GM23338 (cell line): ENCODE measurements at regions not wholly inside any gene's neighbourhood (a gene's known extent, or its start where the extent isn't known, plus 50 kb on each side); places are given as distances from the start of the nearest gene placed in this dataset.

ENCODE experiments used
- ATAC-seq: fragments of 200-7000 bp; cut with Tn5 transposase; 3 replicates; pipeline ENCODE4 v1.9.1; 2020
- DNase-seq: peaks from one replicate; pipeline ENCODE4 v3.0.0-alpha.2; 2015; ENCODE audit warnings: low spot score
- H2AFZ ChIP-seq: fragments of 200-600 bp; sonication (generic); 2 replicates; pipeline ENCODE4 v1.8.0; 2016; ENCODE audit warnings: antibody characterized with exemption, mild to moderate bottlenecking, moderate library complexity
- H3F3A ChIP-seq: fragments of 200-600 bp; sonication (generic); replicated peaks from 2 replicates; pipeline ENCODE4 v1.8.0; 2017; ENCODE audit warnings: antibody characterized with exemption, mixed run types, low read depth
- H3K27ac ChIP-seq: fragments of 200-600 bp; sonication (generic); 2 replicates; pipeline ENCODE4 v1.6.1; 2016; ENCODE audit warnings: low read depth
- H3K27me3 ChIP-seq: fragments of 200-600 bp; sonication (generic); 2 replicates; pipeline ENCODE4 v1.8.0; 2016; ENCODE audit warnings: mild to moderate bottlenecking, mixed run types, moderate library complexity; ENCODE audit not compliant: insufficient read depth
- H3K36me3 ChIP-seq: fragments of 200-600 bp; sonication (generic); 2 replicates; pipeline ENCODE4 v1.8.0; 2016; ENCODE audit warnings: mild to moderate bottlenecking; ENCODE audit not compliant: insufficient read depth
- H3K4me1 ChIP-seq: fragments of 200-600 bp; sonication (generic); 2 replicates; pipeline ENCODE4 v1.8.0; 2016; ENCODE audit warnings: mild to moderate bottlenecking, moderate library complexity; ENCODE audit not compliant: insufficient read depth
- H3K4me2 ChIP-seq: fragments of 200-600 bp; sonication (generic); 2 replicates; pipeline ENCODE4 v1.7.1; 2017; ENCODE audit warnings: mixed run types
- H3K4me3 ChIP-seq: fragments of 200-600 bp; sonication (generic); 2 replicates; pipeline ENCODE4 v1.6.1; 2016; ENCODE audit warnings: mixed run types
- H3K79me2 ChIP-seq: fragments of 200-600 bp; sonication (generic); replicated peaks from 2 replicates; pipeline ENCODE4 v1.8.0; 2017; ENCODE audit warnings: mild to moderate bottlenecking; ENCODE audit not compliant: insufficient read depth
- H3K9me2 ChIP-seq: fragments of 200-600 bp; sonication (generic); 2 replicates; pipeline ENCODE4 v1.8.0; 2017; ENCODE audit not compliant: insufficient read depth
- H4K20me1 ChIP-seq: fragments of 200-600 bp; sonication (generic); replicated peaks from 2 replicates; pipeline ENCODE4 v1.8.0; 2017; ENCODE audit warnings: mild to moderate bottlenecking; ENCODE audit not compliant: insufficient read depth
- H3K27ac Mint-ChIP-seq: 2 replicates; pipeline ENCODE4 v1.8.0; 2020; ENCODE audit warnings: inconsistent platforms, mild to moderate bottlenecking, moderate library complexity, mixed read lengths
- H3K27me3 Mint-ChIP-seq: 3 replicates; pipeline ENCODE4 v1.8.0; 2022; ENCODE audit warnings: low read depth, mild to moderate bottlenecking, moderate library complexity, mixed read lengths, inconsistent platforms; ENCODE audit not compliant: insufficient read depth, poor library complexity
- H3K36me3 Mint-ChIP-seq: 3 replicates; pipeline ENCODE4 v1.8.0; 2021; ENCODE audit warnings: low read depth, mild to moderate bottlenecking, inconsistent platforms, moderate library complexity, mixed read lengths
- H3K4me1 Mint-ChIP-seq: 3 replicates; pipeline ENCODE4 v1.8.0; 2020; ENCODE audit warnings: mild to moderate bottlenecking, inconsistent platforms, mixed read lengths
- H3K4me3 Mint-ChIP-seq: 3 replicates; pipeline ENCODE4 v1.8.0; 2021; ENCODE audit warnings: moderate library complexity, mild to moderate bottlenecking, inconsistent platforms, mixed read lengths
- H3K9me3 Mint-ChIP-seq: 3 replicates; pipeline ENCODE4 v1.8.0; 2020; ENCODE audit warnings: moderate library complexity, mild to moderate bottlenecking, inconsistent platforms, mixed read lengths
- CREB1 ChIP-seq: fragments of 250-450 bp; sonication (Bioruptor Pico); IDR thresholded peaks from 2 replicates; pipeline ENCODE4 v1.5.0; 2020; ENCODE audit warnings: low read depth, mild to moderate bottlenecking, moderate library complexity
- EZH2 ChIP-seq: fragments of 200-600 bp; sonication (generic); IDR thresholded peaks from one replicate; pipeline ENCODE4 v1.8.0; 2017; ENCODE audit warnings: antibody characterized with exemption, mild to moderate bottlenecking, low read depth; ENCODE audit not compliant: unreplicated experiment
- EZH2phosphoT487 ChIP-seq: fragments of 200-600 bp; sonication (generic); IDR thresholded peaks from one replicate; pipeline ENCODE4 v1.8.1; 2018; ENCODE audit warnings: antibody characterized with exemption; ENCODE audit not compliant: unreplicated experiment
- JUNB ChIP-seq: IDR thresholded peaks from one replicate; pipeline ENCODE4 v1.6.1; 2016; ENCODE audit warnings: antibody characterized with exemption; ENCODE audit not compliant: unreplicated experiment
- NANOG ChIP-seq: IDR thresholded peaks from 2 replicates; pipeline ENCODE4 v1.6.1; 2016; ENCODE audit warnings: antibody characterized with exemption, borderline replicate concordance
- POLR2AphosphoS5 ChIP-seq: IDR thresholded peaks from 2 replicates; pipeline ENCODE4 v1.6.1; 2016; ENCODE audit warnings: antibody characterized with exemption, low read depth
- STAT1 ChIP-seq: IDR thresholded peaks from one replicate; pipeline ENCODE4 v1.6.1; 2016; ENCODE audit warnings: antibody characterized with exemption; ENCODE audit not compliant: unreplicated experiment
- ZNF114 ChIP-seq: fragments of 250-450 bp; sonication (Bioruptor Pico); IDR thresholded peaks from 2 replicates; pipeline ENCODE4 v1.5.0; 2020; ENCODE audit warnings: mild to moderate bottlenecking, moderate library complexity
- ZNF331 ChIP-seq: fragments of 250-450 bp; sonication (Bioruptor Pico); IDR thresholded peaks from 2 replicates; pipeline ENCODE4 v1.5.0; 2020; ENCODE audit warnings: low read depth, mild to moderate bottlenecking, moderate library complexity
- TF ChIP-seq, protein P1 (sequence below): IDR thresholded peaks from one replicate; pipeline ENCODE4 v1.6.1; 2018; ENCODE audit warnings: antibody characterized with exemption; ENCODE audit not compliant: unreplicated experiment
- TF ChIP-seq, protein P2 (sequence below), 2 experiments: fragments of 200-600 bp in 1 of 2; sonication (generic) in 1 of 2; conservative IDR thresholded peaks; 2 replicates each; pipeline versions ENCODE4 v1.5.1 to v1.6.1; 2016 to 2017; ENCODE audit warnings: antibody characterized with exemption in 2 of 2, low read depth in 2 of 2, mild to moderate bottlenecking in 2 of 2, moderate library complexity in 1 of 2
- TF ChIP-seq, protein P3 (sequence below): IDR thresholded peaks from 2 replicates; pipeline ENCODE4 v1.6.1; 2016; ENCODE audit warnings: antibody characterized with exemption

DNA sequence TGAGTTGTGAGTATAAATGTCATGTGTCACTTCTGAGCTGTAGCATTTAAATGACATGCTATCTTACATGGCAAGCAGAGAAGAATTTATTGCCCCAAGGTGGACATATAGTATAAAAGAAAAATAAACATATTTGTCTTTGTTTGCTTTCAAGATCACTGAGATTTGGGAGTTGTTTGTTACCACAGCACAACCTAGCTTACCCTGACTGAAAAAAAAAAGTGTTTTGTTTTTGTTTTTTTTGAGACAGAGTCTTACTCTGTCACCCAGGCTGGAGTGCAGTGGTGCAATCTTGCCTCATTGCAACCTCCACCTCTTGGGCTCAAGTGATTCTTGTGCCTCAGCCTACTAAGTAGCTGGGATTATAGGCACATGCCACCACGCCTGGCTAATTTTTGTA, 596.5 kb downstream of the MED13L start:
- no peaks in the 10 kb centered on the region for H4K20me1 ChIP-seq
- no peak for DNase-seq
- H3K27ac Mint-ChIP-seq = no peak overlapping the region
- H2AFZ ChIP-seq = no peak overlapping the region
- no peak for ATAC-seq
- H3K36me3 Mint-ChIP-seq = peaks cover 10% of the 10 kb centered on the region; the same call in 2 of the 3 replicates
- H3K4me2 ChIP-seq = no peak overlapping the region
- no peak overlapping the region for H3K4me3 Mint-ChIP-seq
- no peaks in the 10 kb centered on the region for H3K27me3 ChIP-seq
- no peak overlapping the region for H3K4me3 ChIP-seq
- no peaks in the 10 kb centered on the region for H3K4me1 Mint-ChIP-seq
- H3K79me2 ChIP-seq = no peaks in the 10 kb centered on the region
- H3K9me2 ChIP-seq = no peaks in the 10 kb centered on the region
- no peak overlapping the region for H3K27ac ChIP-seq
- H3K9me3 Mint-ChIP-seq = peaks cover 17% of the 10 kb centered on the region
- H3K36me3 ChIP-seq = no peaks in the 10 kb centered on the region
- no peaks in the 10 kb centered on the region for H3K4me1 ChIP-seq
- H3K27me3 Mint-ChIP-seq = peaks cover 9% of the 10 kb centered on the region
- TF ChIP-seq CREB1 (no peak), ZNF114 (CRISPR knock-in tag) (no peak), JUNB (no peak), ZNF331 (no peak), EZH2phosphoT487 (no peak)
- TF ChIP-seq, protein P1, sequence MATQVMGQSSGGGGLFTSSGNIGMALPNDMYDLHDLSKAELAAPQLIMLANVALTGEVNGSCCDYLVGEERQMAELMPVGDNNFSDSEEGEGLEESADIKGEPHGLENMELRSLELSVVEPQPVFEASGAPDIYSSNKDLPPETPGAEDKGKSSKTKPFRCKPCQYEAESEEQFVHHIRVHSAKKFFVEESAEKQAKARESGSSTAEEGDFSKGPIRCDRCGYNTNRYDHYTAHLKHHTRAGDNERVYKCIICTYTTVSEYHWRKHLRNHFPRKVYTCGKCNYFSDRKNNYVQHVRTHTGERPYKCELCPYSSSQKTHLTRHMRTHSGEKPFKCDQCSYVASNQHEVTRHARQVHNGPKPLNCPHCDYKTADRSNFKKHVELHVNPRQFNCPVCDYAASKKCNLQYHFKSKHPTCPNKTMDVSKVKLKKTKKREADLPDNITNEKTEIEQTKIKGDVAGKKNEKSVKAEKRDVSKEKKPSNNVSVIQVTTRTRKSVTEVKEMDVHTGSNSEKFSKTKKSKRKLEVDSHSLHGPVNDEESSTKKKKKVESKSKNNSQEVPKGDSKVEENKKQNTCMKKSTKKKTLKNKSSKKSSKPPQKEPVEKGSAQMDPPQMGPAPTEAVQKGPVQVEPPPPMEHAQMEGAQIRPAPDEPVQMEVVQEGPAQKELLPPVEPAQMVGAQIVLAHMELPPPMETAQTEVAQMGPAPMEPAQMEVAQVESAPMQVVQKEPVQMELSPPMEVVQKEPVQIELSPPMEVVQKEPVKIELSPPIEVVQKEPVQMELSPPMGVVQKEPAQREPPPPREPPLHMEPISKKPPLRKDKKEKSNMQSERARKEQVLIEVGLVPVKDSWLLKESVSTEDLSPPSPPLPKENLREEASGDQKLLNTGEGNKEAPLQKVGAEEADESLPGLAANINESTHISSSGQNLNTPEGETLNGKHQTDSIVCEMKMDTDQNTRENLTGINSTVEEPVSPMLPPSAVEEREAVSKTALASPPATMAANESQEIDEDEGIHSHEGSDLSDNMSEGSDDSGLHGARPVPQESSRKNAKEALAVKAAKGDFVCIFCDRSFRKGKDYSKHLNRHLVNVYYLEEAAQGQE = no peak
- H3F3A ChIP-seq = no peaks in the 10 kb centered on the region

DNA sequence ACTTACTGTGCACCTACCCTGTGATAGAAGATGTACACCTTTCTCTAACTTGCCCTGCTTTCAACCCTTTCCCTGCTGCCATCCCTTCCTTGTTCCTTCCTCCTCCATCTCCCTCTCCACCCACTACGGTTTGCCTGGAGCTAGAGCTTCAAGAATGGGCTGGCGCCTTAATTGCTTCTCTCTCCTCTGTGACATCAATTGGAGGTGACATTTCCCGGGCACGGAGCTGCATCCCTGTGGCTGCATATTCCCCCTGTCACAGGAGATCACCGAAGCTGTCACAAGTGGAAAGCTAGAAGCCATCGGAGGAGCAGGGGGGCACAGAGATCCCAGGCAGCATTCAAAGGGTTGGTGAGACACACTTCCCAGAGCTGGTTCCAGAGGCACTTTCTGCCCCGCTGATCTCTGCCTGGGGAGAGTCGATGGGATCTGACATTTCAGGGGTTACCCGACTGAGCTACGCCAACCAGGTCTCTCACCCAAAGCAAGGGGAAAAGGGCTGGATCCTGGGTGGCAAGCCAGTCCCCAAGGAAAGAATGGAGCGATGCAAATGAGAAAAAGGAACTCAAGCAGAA, 604.9 kb downstream of the MED13L start:
- H3K9me2 ChIP-seq = peaks cover 13% of the 10 kb centered on the region; the same call in 1 of the 2 replicates
- no peaks in the 10 kb centered on the region for H3K27me3 ChIP-seq
- Mint-ChIP-seq H3K4me1 (peaks cover 5% of the 10 kb centered on the region; the same call in 2 of the 3 replicates), H3K27ac (no peak overlapping the region), H3K9me3 (peaks cover 6% of the 10 kb centered on the region; the same call in 2 of the 3 replicates), H3K27me3 (peaks cover 2% of the 10 kb centered on the region), H3K4me3 (no peak overlapping the region), H3K36me3 (peaks cover 3% of the 10 kb centered on the region; the same call in 1 of the 3 replicates)
- H3K27ac ChIP-seq = no peak overlapping the region
- no peak for ATAC-seq
- H3K4me1 ChIP-seq = peaks cover 9% of the 10 kb centered on the region
- H3K4me3 ChIP-seq = no peak overlapping the region
- H3K4me2 ChIP-seq = no peak overlapping the region
- no peaks in the 10 kb centered on the region for H3K79me2 ChIP-seq
- no peaks in the 10 kb centered on the region for H4K20me1 ChIP-seq
- H2AFZ ChIP-seq = no peak overlapping the region
- H3K36me3 ChIP-seq = no peaks in the 10 kb centered on the region
- DNase-seq = no peak
- H3F3A ChIP-seq = no peaks in the 10 kb centered on the region
- no peak for TF ChIP-seq POLR2AphosphoS5
- TF ChIP-seq NANOG = no peak
- no peak for TF ChIP-seq EZH2
- TF ChIP-seq, protein P2, sequence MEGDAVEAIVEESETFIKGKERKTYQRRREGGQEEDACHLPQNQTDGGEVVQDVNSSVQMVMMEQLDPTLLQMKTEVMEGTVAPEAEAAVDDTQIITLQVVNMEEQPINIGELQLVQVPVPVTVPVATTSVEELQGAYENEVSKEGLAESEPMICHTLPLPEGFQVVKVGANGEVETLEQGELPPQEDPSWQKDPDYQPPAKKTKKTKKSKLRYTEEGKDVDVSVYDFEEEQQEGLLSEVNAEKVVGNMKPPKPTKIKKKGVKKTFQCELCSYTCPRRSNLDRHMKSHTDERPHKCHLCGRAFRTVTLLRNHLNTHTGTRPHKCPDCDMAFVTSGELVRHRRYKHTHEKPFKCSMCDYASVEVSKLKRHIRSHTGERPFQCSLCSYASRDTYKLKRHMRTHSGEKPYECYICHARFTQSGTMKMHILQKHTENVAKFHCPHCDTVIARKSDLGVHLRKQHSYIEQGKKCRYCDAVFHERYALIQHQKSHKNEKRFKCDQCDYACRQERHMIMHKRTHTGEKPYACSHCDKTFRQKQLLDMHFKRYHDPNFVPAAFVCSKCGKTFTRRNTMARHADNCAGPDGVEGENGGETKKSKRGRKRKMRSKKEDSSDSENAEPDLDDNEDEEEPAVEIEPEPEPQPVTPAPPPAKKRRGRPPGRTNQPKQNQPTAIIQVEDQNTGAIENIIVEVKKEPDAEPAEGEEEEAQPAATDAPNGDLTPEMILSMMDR (conservative IDR thresholded peaks at IDR 0.05; ENCODE audit: low read depth in 2 of 2) = no peak
- no peak for TF ChIP-seq CREB1
- TF ChIP-seq, protein P3, sequence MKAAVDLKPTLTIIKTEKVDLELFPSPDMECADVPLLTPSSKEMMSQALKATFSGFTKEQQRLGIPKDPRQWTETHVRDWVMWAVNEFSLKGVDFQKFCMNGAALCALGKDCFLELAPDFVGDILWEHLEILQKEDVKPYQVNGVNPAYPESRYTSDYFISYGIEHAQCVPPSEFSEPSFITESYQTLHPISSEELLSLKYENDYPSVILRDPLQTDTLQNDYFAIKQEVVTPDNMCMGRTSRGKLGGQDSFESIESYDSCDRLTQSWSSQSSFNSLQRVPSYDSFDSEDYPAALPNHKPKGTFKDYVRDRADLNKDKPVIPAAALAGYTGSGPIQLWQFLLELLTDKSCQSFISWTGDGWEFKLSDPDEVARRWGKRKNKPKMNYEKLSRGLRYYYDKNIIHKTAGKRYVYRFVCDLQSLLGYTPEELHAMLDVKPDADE = no peak
- TF ChIP-seq ZNF114 (CRISPR knock-in tag) = no peak
- no peak for TF ChIP-seq EZH2phosphoT487
- TF ChIP-seq ZNF331 = no peak
- no peak for TF ChIP-seq STAT1
- TF ChIP-seq, protein P1 = no peak
